GM18519 (cell line): ENCODE measurements at regions not wholly inside any gene's neighbourhood (a gene's known extent, or its start where the extent isn't known, plus 50 kb on each side); places are given as distances from the start of the nearest gene placed in this dataset.
"Not testable (repeated sequence)": the region's sequence is repeated elsewhere in the genome, so short reads cannot be mapped to it uniquely, and the experiment has no call there.

Experiments
- ATAC-seq: cut with Tn5 transposase; IDR thresholded peaks from one replicate; pipeline ENCODE4 v1.9.1; 2021; ENCODE audit warnings: mild to moderate bottlenecking, moderate library complexity; ENCODE audit not compliant: unreplicated experiment, low FRiP score

GRCh38 chr5:45038366-45038987 is 229.7 kb downstream of the MRPS30 start:
- ATAC-seq: peak; percentile 63

GRCh38 chr5:45042283-45042682 is 233.5 kb downstream of the MRPS30 start:
- ATAC-seq: no peak

DNA sequence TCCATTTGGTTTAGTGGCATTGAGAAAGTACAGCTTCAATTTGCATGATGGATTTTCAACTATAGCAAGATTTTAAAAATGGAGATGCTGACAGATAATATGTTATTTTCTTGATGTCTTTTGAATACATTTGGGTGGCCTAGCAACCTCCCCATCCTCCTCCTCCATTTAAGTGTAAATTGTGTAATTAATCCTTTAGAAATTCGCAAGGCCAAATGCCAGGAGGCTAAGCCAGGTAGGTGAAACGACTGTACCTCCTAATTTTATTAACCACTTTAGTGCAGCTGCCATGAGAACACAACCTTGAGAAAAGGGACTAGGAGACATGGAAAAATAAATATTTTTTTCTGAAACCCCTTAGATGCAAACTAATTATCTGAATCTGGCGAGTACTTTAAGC is 248.8 kb downstream of the MRPS30 start:
- no peak for ATAC-seq

GRCh38 chr5:45060724-45061123 is 252.0 kb downstream of the MRPS30 start:
- no peak for ATAC-seq

DNA sequence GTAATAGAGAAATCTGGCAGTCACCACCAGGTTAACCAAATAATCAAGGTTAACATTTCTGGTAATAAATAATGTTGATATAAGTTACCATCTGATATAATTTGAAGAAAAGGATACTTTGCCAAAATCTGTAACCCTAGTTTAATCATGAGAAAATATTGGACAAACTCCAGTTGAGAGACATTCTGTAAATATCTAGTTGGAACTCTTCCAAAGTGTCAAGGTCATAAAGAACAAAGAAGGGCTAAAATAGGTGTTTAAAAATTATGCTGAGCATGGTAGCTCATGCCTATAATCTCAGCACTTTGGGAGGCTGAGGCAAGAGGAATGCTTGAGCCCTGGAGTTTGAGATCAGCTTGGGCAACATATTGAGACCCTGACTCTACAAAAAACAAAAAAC is 253.3 kb downstream of the MRPS30 start:
- ATAC-seq: no peak

GRCh38 chr5:45081082-45081481 is 272.3 kb downstream of the MRPS30 start:
- ATAC-seq: no peak

DNA sequence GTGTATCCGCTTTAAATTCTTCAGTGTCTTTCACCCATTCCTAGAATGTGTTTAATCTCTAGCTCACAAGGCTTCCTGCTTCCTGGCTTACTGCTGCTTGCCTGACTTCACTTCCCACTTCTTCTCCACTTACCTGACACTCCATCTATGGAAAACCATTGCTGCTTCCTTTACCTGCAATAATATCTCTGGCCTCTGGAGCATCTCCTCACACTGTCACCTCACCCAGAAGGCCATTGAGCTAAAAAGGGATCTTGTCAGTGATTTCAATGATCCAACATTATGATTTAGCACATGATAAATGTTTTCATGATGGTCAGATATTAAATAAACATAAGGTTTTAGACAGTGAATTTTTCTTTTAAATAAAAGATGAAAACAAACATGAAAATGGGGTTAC is 281.1 kb downstream of the MRPS30 start:
- ATAC-seq: no peak

DNA sequence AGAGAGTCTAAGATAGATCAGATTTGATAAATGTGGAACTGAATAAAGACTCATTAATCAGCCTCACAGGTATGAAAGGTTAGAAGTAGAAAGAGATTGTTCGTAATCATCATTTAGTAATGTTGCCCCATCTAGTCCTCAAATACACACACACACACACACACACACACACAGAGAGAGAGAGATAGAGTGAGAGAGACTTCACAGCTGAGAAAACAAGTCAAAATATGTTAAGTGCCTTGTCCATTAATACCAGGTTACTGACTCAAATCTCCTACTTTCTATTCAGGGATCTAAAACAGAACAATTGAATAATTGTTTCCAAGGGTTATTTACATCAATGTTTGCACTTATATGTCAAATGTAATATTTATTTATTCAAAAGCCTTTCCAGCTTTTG is 284.6 kb downstream of the MRPS30 start:
- no peak for ATAC-seq

GRCh38 chr5:45094876-45095440 is 286.2 kb downstream of the MRPS30 start:
- ATAC-seq: no peak

GRCh38 chr5:45098483-45098882 is 289.7 kb downstream of the MRPS30 start:
- no peak for ATAC-seq

GRCh38 chr5:45101146-45101545 is 292.4 kb downstream of the MRPS30 start:
- ATAC-seq: no peak

DNA sequence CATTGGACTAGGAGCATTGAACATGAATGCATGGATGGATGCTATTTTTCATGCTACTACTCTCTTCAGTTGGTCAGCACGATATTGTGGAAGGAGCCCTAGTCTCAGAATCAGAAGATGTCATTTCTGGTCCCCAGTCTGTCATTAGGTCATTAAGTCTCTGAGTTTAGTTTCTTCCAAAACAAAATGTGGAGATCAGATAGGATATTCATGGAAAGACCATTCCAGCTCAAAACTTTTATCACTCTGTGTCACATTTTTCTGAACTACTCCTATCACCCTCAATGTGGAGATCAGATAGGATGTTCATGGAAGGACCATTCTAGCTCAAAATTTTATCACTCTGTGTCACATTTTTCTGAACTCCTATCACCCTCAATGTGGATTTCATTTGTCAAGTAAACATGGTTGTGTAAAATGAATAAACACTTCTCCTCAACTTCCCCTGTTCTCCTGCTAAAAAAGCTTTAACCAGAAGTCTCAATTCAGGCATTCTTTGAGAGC is 296.8 kb downstream of the MRPS30 start:
- no peak for ATAC-seq

DNA sequence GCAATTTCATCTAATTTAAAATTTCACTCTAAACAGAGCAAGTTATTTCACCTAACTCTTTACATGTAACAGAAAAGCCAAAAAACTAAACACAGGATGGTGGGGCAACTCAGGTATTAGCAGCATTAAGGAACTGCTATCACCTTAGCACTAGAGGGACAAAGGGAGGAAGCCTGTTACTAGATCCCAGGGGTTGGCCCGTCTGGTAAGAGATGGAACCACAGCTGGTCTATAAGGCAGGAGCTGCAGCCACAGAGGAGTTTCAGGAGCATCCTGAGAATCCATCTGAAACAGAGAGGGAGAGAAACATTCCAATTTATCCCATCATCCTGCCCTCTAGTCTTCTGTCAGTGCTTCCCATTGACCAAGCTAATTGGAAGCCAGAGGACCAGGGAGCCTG is 300.3 kb downstream of the MRPS30 start:
- no peak for ATAC-seq

- ATAC-seq: no peak
Measured at GRCh38 chr5:45109636-45110035, 300.9 kb downstream of the MRPS30 start.

- no peak for ATAC-seq
Measured at GRCh38 chr5:45110399-45110798, 301.7 kb downstream of the MRPS30 start.

- ATAC-seq: no peak
Measured at GRCh38 chr5:45113726-45114125, 305.0 kb downstream of the MRPS30 start.

GRCh38 chr5:45132972-45133371 is 324.2 kb downstream of the MRPS30 start:
- no peak for ATAC-seq

DNA sequence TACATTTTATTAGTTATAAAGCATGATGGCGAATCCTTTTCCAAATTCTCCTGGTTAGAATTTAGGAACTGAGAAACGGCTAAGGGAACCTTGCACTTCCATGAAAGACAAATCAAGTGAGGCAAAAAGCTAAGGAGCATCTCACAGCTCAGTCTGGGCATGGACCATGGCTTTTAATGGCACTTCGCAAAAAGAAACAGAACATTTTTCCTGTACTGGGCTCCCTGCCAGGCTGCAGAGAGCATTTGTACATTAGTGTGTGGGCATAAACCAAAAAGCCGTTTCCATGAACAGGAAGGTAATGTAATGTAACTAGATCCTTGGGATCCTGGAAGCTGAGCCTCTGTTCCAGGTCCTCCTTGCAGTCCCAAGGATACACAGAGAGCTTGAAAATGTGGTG is 354.2 kb downstream of the MRPS30 start:
- ATAC-seq: no peak

DNA sequence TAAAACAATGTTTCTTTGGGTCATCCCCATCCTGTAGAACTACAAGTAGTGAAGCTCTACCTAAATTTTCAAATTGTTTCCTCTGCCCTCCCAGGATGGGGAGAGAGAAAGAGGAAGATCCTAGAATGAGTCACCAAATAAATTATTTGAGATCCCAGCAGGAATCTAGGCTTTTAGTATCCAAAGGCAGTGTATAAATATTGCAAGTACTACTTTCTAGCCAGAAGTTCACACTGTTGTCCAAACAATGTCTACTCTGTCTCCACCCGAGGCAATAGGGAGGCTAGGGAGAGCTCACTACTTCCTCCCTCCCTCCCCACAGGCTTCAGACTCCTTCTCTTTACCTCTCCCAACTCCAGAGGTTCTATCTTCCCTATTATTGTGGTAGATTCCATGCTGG is 362.8 kb downstream of the MRPS30 start:
- no peak for ATAC-seq

GRCh38 chr5:45172634-45173033 is 363.9 kb downstream of the MRPS30 start:
- ATAC-seq: not testable (repeated sequence)

- no peak for ATAC-seq
Measured at GRCh38 chr5:45179686-45180085, 370.9 kb downstream of the MRPS30 start.

- no peak for ATAC-seq
Measured at GRCh38 chr5:45189042-45189441, 380.3 kb downstream of the MRPS30 start.
